Lower leg skin (tissue), 4 donors: ENCODE measurements at regions not wholly inside any gene's neighbourhood (a gene's known extent, or its start where the extent isn't known, plus 50 kb on each side); places are given as distances from the start of the nearest gene placed in this dataset.
"Not testable (repeated sequence)": the region's sequence is repeated elsewhere in the genome, so short reads cannot be mapped to it uniquely, and the experiment has no call there.

Source experiments
- DNase-seq, 2 donors: peaks; one replicate each; pipeline ENCODE4 v3.0.0-alpha.2; 2019; ENCODE audit warnings: low spot score in 2 of 2
- H3K4me3 ChIP-seq: fragments of 200-600 bp; sonication (generic); 2 replicates; pipeline ENCODE4 v1.5.1; 2017; ENCODE audit warnings: mild to moderate bottlenecking, low read depth; ENCODE audit not compliant: poor library complexity, severe bottlenecking
- POLR2A ChIP-seq, 2 donors: fragments of 450-650 bp; IDR thresholded peaks; one replicate each; pipeline ENCODE4 v1.6.1; 2016 to 2017; ENCODE audit warnings: antibody characterized with exemption in 2 of 2, mild to moderate bottlenecking in 1 of 2, moderate library complexity in 1 of 2
- WGBS, 2 donors: methylation state at CpG; one replicate each; pipeline ENCODE4 v1.1.5; 2018; 5-methylcytosine and 5-hydroxymethylcytosine counted together
- intact Hi-C: fragments of 100-400 bp; cut with DNase I; formaldehyde crosslinking; loops from one replicate; pipeline ENCODE4 v1.15.0; 2023; ENCODE audit warnings: low total_unique reads
- TF ChIP-seq, protein P1 (sequence below), 3 donors: fragments of 450-650 bp; IDR thresholded peaks; one replicate each; pipeline ENCODE4 v1.5.1; 2016; ENCODE audit warnings: antibody characterized with exemption in 3 of 3, mild to moderate bottlenecking in 3 of 3, moderate library complexity in 2 of 3

GRCh38 chr6:890201-890600, 197.3 kb upstream of the EXOC2 start:
- no peak overlapping the region for H3K4me3 ChIP-seq
- TF ChIP-seq POLR2A (IDR thresholded peaks at IDR 0.05) = no peak
- TF ChIP-seq, protein P1, sequence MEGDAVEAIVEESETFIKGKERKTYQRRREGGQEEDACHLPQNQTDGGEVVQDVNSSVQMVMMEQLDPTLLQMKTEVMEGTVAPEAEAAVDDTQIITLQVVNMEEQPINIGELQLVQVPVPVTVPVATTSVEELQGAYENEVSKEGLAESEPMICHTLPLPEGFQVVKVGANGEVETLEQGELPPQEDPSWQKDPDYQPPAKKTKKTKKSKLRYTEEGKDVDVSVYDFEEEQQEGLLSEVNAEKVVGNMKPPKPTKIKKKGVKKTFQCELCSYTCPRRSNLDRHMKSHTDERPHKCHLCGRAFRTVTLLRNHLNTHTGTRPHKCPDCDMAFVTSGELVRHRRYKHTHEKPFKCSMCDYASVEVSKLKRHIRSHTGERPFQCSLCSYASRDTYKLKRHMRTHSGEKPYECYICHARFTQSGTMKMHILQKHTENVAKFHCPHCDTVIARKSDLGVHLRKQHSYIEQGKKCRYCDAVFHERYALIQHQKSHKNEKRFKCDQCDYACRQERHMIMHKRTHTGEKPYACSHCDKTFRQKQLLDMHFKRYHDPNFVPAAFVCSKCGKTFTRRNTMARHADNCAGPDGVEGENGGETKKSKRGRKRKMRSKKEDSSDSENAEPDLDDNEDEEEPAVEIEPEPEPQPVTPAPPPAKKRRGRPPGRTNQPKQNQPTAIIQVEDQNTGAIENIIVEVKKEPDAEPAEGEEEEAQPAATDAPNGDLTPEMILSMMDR (IDR thresholded peaks at IDR 0.05) = no peak
- 90% methylated on average over 3 of the region's 3 CpGs for WGBS, 2 donors
- no peak for DNase-seq
- intact Hi-C loops = no loop called here

- DNase-seq = no peak
These were observed 194.8 kb upstream of the EXOC2 start for GRCh38 chr6:887583-888235.

GRCh38 chr6:886116-886515, 193.2 kb upstream of the EXOC2 start:
- intact Hi-C loops, H3K4me3 ChIP-seq: not testable (repeated sequence)
- 94 to 95% methylated on average over 9 of the region's 9 CpGs for WGBS, 2 donors
- peak in 1 of 2 donors; percentile 20 for DNase-seq

More at GRCh38 chr6:887583-888235, 194.8 kb upstream of the EXOC2 start:
- no peak for TF ChIP-seq POLR2A (IDR thresholded peaks at IDR 0.05)
- TF ChIP-seq, protein P1 (IDR thresholded peaks at IDR 0.05) = no peak
- 86 to 91% methylated on average over 35 of the region's 35 CpGs for WGBS, 2 donors
- intact Hi-C loops = no loop called here
- no peak overlapping the region for H3K4me3 ChIP-seq

GRCh38 chr6:885051-885590, 192.2 kb upstream of the EXOC2 start:
- intact Hi-C loops = no loop called here
- no peak for DNase-seq
- TF ChIP-seq, protein P1 (IDR thresholded peaks at IDR 0.05) = no peak
- H3K4me3 ChIP-seq = no peak overlapping the region
- 69 to 75% methylated on average over 7 of the region's 7 CpGs for WGBS, 2 donors

- H3K4me3 ChIP-seq = no peak overlapping the region
- intact Hi-C loops = no loop called here
- TF ChIP-seq, protein P1 (IDR thresholded peaks at IDR 0.05) = no peak
- TF ChIP-seq POLR2A (IDR thresholded peaks at IDR 0.05) = no peak
- DNase-seq = no peak
- 31 to 50% methylated on average over 2 of the region's 2 CpGs for WGBS, 2 donors
These were observed 191.6 kb upstream of the EXOC2 start for GRCh38 chr6:884570-884969.

DNA sequence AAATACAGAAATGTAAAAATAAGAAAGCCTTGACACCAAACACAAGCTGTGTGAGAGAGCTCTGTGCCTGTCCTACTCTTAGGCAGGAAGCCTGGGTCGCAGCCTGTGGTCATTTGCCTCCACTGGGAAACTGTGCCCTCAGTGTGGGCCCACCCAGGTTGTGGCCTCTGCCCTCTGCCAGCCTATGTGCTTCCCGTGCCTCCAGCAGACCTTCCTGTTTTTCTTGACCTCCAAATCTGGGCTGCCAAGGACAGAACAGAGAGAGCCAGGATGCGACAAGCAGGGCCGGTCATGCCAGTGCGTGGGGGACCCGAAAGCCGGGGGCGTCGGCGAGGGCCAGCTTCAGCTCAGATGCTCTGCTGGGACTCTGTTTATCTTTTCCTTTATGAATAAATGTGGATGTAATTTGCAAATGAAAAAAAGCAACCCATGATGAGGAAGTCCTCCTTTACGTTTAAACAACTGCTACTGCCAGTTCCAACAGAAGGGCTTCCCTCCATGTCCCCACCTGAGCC, 189.2 kb upstream of the EXOC2 start:
- TF ChIP-seq, protein P1 (IDR thresholded peaks at IDR 0.05) = no peak
- no peak for TF ChIP-seq POLR2A (IDR thresholded peaks at IDR 0.05)
- intact Hi-C loops = no loop called here
- peak in 1 of 2 donors; percentile 49 for DNase-seq
- 76 to 85% methylated on average over 11 of the region's 11 CpGs for WGBS, 2 donors
- no peak overlapping the region for H3K4me3 ChIP-seq
